Glutamatergic neuron (in vitro differentiated cells): ENCODE measurements at regions not wholly inside any gene's neighbourhood (a gene's known extent, or its start where the extent isn't known, plus 50 kb on each side); places are given as distances from the start of the nearest gene placed in this dataset.

Experiments used
- DNase-seq: peaks from one replicate; pipeline ENCODE4 v3.0.0; 2022
- H3K27ac Mint-ChIP-seq: one replicate; pipeline ENCODE4 v1.8.0; 2020; ENCODE audit warnings: mild to moderate bottlenecking, mixed read lengths, inconsistent platforms; ENCODE audit not compliant: unreplicated experiment
- H3K27me3 Mint-ChIP-seq: one replicate; pipeline ENCODE4 v1.8.0; 2020; ENCODE audit warnings: mild to moderate bottlenecking, moderate library complexity, mixed read lengths, inconsistent platforms; ENCODE audit not compliant: unreplicated experiment
- H3K36me3 Mint-ChIP-seq: one replicate; pipeline ENCODE4 v1.8.0; 2020; ENCODE audit warnings: mild to moderate bottlenecking, mixed read lengths, inconsistent platforms; ENCODE audit not compliant: unreplicated experiment
- H3K4me1 Mint-ChIP-seq: one replicate; pipeline ENCODE4 v1.8.0; 2020; ENCODE audit warnings: mild to moderate bottlenecking, low read depth, mixed read lengths, inconsistent platforms; ENCODE audit not compliant: unreplicated experiment
- H3K4me3 Mint-ChIP-seq: one replicate; pipeline ENCODE4 v1.8.0; 2020; ENCODE audit warnings: mild to moderate bottlenecking, mixed read lengths, inconsistent platforms; ENCODE audit not compliant: unreplicated experiment
- H3K9me3 Mint-ChIP-seq: one replicate; pipeline ENCODE4 v1.8.0; 2020; ENCODE audit warnings: mild to moderate bottlenecking, moderate library complexity, mixed read lengths, inconsistent platforms; ENCODE audit not compliant: unreplicated experiment
- TF ChIP-seq, protein P1 (sequence below): fragments of 200-600 bp; sonication (generic); IDR thresholded peaks from one replicate; pipeline ENCODE4 v1.5.0; 2021; ENCODE audit not compliant: partially characterized antibody, unreplicated experiment

GRCh38 chr3:164479406-164479805 lies 598.9 kb downstream of the SI start:
- Mint-ChIP-seq H3K27me3 (peaks cover 2% of the 10 kb centered on the region), H3K4me1 (no peaks in the 10 kb centered on the region), H3K4me3 (no peak overlapping the region), H3K27ac (no peak overlapping the region), H3K9me3 (no peaks in the 10 kb centered on the region), H3K36me3 (no peaks in the 10 kb centered on the region)
- DNase-seq = no peak
- TF ChIP-seq, protein P1, sequence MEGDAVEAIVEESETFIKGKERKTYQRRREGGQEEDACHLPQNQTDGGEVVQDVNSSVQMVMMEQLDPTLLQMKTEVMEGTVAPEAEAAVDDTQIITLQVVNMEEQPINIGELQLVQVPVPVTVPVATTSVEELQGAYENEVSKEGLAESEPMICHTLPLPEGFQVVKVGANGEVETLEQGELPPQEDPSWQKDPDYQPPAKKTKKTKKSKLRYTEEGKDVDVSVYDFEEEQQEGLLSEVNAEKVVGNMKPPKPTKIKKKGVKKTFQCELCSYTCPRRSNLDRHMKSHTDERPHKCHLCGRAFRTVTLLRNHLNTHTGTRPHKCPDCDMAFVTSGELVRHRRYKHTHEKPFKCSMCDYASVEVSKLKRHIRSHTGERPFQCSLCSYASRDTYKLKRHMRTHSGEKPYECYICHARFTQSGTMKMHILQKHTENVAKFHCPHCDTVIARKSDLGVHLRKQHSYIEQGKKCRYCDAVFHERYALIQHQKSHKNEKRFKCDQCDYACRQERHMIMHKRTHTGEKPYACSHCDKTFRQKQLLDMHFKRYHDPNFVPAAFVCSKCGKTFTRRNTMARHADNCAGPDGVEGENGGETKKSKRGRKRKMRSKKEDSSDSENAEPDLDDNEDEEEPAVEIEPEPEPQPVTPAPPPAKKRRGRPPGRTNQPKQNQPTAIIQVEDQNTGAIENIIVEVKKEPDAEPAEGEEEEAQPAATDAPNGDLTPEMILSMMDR = no peak

DNA sequence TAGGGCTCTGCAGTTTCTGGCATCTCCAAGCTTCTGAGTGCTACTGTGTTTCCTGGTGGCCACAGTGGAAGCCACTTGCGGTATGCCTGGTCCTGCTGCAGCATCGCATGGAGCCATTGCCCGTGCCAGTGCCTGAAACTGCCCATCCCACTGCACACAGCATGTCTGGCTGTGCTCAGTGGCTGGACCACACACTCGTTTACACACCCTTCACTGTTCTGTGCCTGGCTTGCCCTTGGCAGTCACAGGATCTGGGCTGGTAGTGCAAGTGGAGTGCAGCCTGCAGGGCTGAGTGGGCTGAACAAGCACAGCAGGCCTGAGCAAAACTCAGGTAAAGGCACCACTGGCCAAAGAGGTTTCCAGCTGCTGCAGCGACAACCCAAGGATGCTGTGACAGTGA lies 600.0 kb downstream of the SI start:
- no peak overlapping the region for H3K4me3 Mint-ChIP-seq
- no peak overlapping the region for H3K27ac Mint-ChIP-seq
- H3K27me3 Mint-ChIP-seq = peaks cover 2% of the 10 kb centered on the region
- H3K4me1 Mint-ChIP-seq = no peaks in the 10 kb centered on the region
- TF ChIP-seq, protein P1 = no peak
- no peak for DNase-seq
- H3K36me3 Mint-ChIP-seq = no peaks in the 10 kb centered on the region
- H3K9me3 Mint-ChIP-seq = no peaks in the 10 kb centered on the region

GRCh38 chr3:164477403-164477802 lies 600.9 kb downstream of the SI start:
- no peaks in the 10 kb centered on the region for H3K4me1 Mint-ChIP-seq
- H3K36me3 Mint-ChIP-seq = no peaks in the 10 kb centered on the region
- H3K9me3 Mint-ChIP-seq = no peaks in the 10 kb centered on the region
- TF ChIP-seq, protein P1 = no peak
- no peak overlapping the region for H3K4me3 Mint-ChIP-seq
- peaks cover 2% of the 10 kb centered on the region for H3K27me3 Mint-ChIP-seq
- H3K27ac Mint-ChIP-seq = no peak overlapping the region
- no peak for DNase-seq

DNA sequence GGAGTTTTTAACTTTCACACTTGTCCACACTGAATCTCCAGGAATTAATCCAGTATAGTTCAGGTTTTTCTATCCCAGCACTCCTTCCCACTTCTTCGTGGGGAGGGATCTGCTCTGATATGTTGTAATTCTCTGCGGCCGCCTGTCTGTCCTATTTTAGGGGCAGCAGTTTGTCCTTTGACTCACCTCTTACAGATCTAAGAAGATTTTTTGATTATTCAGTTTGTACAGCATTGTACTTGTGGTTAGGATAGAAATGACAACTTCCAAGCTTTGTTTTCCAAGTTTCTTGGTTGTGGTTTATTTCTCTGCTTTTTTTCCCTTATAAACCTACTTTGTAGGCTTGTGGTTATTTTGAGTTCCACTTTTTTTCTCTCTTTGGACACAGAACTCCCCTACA lies 601.7 kb downstream of the SI start:
- TF ChIP-seq, protein P1 = no peak

DNA sequence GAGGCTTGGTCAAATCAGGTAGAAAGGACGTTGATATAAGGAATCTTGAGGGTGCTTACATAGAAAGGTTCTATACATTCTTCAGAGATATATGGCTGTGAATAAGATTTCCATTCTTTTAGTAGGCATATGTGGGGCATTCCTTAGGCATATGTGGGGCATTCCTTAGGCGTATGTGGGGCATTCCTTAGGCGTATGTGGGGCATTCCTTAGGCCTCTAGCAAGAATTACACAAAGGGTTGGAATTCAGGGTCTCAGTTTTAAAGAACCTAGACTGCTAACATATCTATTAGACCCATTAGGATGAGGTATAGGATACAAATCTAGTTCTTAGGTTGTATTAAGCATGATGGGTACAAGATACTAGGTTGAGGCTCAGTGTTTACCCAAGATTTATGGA lies 607.8 kb downstream of the SI start:
- TF ChIP-seq, protein P1 = no peak
- no peak for DNase-seq
- H3K9me3 Mint-ChIP-seq = no peaks in the 10 kb centered on the region
- no peaks in the 10 kb centered on the region for H3K27me3 Mint-ChIP-seq
- H3K4me1 Mint-ChIP-seq = no peaks in the 10 kb centered on the region
- H3K4me3 Mint-ChIP-seq = no peak overlapping the region
- no peaks in the 10 kb centered on the region for H3K36me3 Mint-ChIP-seq
- H3K27ac Mint-ChIP-seq = no peak overlapping the region

More for the DNA sequence above, 601.7 kb downstream of the SI start:
- peaks cover 2% of the 10 kb centered on the region for H3K27me3 Mint-ChIP-seq
- H3K4me3 Mint-ChIP-seq = no peak overlapping the region
- no peaks in the 10 kb centered on the region for H3K4me1 Mint-ChIP-seq
- no peak overlapping the region for H3K27ac Mint-ChIP-seq
- no peak for DNase-seq
- no peaks in the 10 kb centered on the region for H3K9me3 Mint-ChIP-seq
- H3K36me3 Mint-ChIP-seq = no peaks in the 10 kb centered on the region
